ENCODE measurements at regions not wholly inside any gene's neighbourhood (a gene's known extent, or its start where the extent isn't known, plus 50 kb on each side); places are given as distances from the start of the nearest gene placed in this dataset.

DNA sequence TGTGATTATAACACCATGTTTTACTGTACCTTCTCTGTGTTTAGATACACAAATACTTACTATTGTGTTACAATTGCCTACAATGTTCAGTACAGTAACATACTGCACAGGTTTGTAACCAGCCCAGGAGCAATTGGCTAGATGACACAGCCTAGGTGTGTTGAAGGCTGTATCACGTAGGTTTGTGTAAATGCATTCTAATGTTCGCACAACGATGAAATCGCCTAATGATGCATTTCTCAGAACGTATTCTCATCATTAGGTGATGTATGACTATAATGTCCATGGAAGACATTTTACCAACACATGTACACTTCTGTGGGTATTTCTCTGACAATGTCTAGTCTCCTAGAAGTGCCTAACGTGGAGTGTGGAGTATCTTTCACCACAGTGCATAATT, 165.9 kb upstream of the KLF7 start:
- TF ChIP-seq, protein P1, sequence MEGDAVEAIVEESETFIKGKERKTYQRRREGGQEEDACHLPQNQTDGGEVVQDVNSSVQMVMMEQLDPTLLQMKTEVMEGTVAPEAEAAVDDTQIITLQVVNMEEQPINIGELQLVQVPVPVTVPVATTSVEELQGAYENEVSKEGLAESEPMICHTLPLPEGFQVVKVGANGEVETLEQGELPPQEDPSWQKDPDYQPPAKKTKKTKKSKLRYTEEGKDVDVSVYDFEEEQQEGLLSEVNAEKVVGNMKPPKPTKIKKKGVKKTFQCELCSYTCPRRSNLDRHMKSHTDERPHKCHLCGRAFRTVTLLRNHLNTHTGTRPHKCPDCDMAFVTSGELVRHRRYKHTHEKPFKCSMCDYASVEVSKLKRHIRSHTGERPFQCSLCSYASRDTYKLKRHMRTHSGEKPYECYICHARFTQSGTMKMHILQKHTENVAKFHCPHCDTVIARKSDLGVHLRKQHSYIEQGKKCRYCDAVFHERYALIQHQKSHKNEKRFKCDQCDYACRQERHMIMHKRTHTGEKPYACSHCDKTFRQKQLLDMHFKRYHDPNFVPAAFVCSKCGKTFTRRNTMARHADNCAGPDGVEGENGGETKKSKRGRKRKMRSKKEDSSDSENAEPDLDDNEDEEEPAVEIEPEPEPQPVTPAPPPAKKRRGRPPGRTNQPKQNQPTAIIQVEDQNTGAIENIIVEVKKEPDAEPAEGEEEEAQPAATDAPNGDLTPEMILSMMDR (conservative IDR thresholded peaks at IDR 0.05; ENCODE audit: low read length): no peak
- TF ChIP-seq EZH2phosphoT487 (IDR thresholded peaks at IDR 0.05; ENCODE audit: borderline replicate concordance): no peak

Measured in Loucy (cell line).